Astrocyte (in vitro differentiated cells and primary cell): ENCODE measurements at regions not wholly inside any gene's neighbourhood (a gene's known extent, or its start where the extent isn't known, plus 50 kb on each side); places are given as distances from the start of the nearest gene placed in this dataset.
A peak's percentile ranks its signal among the peaks of the same experiment; 100 is the strongest.

ENCODE experiments used
- DNase-seq: peaks from one replicate; pipeline ENCODE4 v3.0.0-alpha.2; 2010; ENCODE audit warnings: low read depth
- FAIRE-seq: peaks from 2 replicates; lab custom pipeline; 2011; peaks lifted over from hg19 to GRCh38; lab: Jason Lieb, UNC
- H2AFZ ChIP-seq: 2 replicates; pipeline ENCODE4 v1.6.0; 2012; ENCODE audit warnings: low read depth, low read length, inconsistent platforms
- H3K27ac ChIP-seq: 2 replicates; pipeline ENCODE4 v1.5.1; 2011; ENCODE audit warnings: low read depth, low read length, inconsistent platforms
- H3K27me3 ChIP-seq: 2 replicates; pipeline ENCODE4 v1.6.0; 2011; ENCODE audit warnings: low read length, inconsistent platforms; ENCODE audit not compliant: insufficient read depth
- H3K36me3 ChIP-seq: 2 replicates; pipeline ENCODE4 v1.5.1; 2011; ENCODE audit warnings: low read length, inconsistent platforms; ENCODE audit not compliant: insufficient read depth
- H3K4me1 ChIP-seq: 2 replicates; pipeline ENCODE4 v1.5.1; 2011; ENCODE audit warnings: low read length, inconsistent platforms; ENCODE audit not compliant: insufficient read depth
- H3K4me2 ChIP-seq: 2 replicates; pipeline ENCODE4 v1.6.0; 2012; ENCODE audit warnings: low read length, inconsistent platforms
- H3K4me3 ChIP-seq: 2 replicates; pipeline ENCODE4 v1.5.1; 2011; ENCODE audit warnings: low read depth, mild to moderate bottlenecking, low read length, inconsistent platforms; ENCODE audit not compliant: insufficient read depth
- H3K79me2 ChIP-seq: 2 replicates; pipeline ENCODE4 v1.6.0; 2012; ENCODE audit warnings: mild to moderate bottlenecking, low read length, inconsistent platforms; ENCODE audit not compliant: insufficient read depth
- H3K9ac ChIP-seq: 2 replicates; pipeline ENCODE4 v1.6.0; 2012; ENCODE audit warnings: mild to moderate bottlenecking, low read length, inconsistent platforms
- H3K9me3 ChIP-seq: 2 replicates; pipeline ENCODE4 v1.5.1; 2012; ENCODE audit warnings: low read depth, mild to moderate bottlenecking, low read length, inconsistent platforms; ENCODE audit not compliant: insufficient read depth
- H4K20me1 ChIP-seq: 2 replicates; pipeline ENCODE4 v1.6.0; 2012; ENCODE audit warnings: low read length, inconsistent platforms; ENCODE audit not compliant: insufficient read depth
- H3K27ac Mint-ChIP-seq: one replicate; pipeline ENCODE4 v1.8.0; 2021; ENCODE audit warnings: mild to moderate bottlenecking, mixed read lengths; ENCODE audit not compliant: unreplicated experiment
- H3K27me3 Mint-ChIP-seq: one replicate; pipeline ENCODE4 v1.8.0; 2021; ENCODE audit warnings: low read depth, mixed read lengths; ENCODE audit not compliant: unreplicated experiment
- H3K36me3 Mint-ChIP-seq: one replicate; pipeline ENCODE4 v1.8.0; 2021; ENCODE audit warnings: low read depth, mixed read lengths; ENCODE audit not compliant: unreplicated experiment
- H3K4me1 Mint-ChIP-seq: one replicate; pipeline ENCODE4 v1.8.0; 2021; ENCODE audit warnings: low read depth, mixed read lengths; ENCODE audit not compliant: unreplicated experiment
- H3K4me3 Mint-ChIP-seq: one replicate; pipeline ENCODE4 v1.8.0; 2021; ENCODE audit warnings: mild to moderate bottlenecking, moderate library complexity, mixed read lengths; ENCODE audit not compliant: unreplicated experiment
- H3K9me3 Mint-ChIP-seq: one replicate; pipeline ENCODE4 v1.8.0; 2021; ENCODE audit warnings: mild to moderate bottlenecking, mixed read lengths; ENCODE audit not compliant: unreplicated experiment
- CTCF ChIP-seq: IDR thresholded peaks from 2 replicates; pipeline ENCODE4 v1.5.1; 2011; ENCODE audit warnings: low read depth, mild to moderate bottlenecking, inconsistent platforms, low read length, moderate library complexity; ENCODE audit not compliant: insufficient read depth
- EZH2 ChIP-seq: IDR thresholded peaks from 2 replicates; pipeline ENCODE4 v1.6.1; 2012; ENCODE audit warnings: mild to moderate bottlenecking, low read length, inconsistent platforms; ENCODE audit not compliant: insufficient read depth

DNA sequence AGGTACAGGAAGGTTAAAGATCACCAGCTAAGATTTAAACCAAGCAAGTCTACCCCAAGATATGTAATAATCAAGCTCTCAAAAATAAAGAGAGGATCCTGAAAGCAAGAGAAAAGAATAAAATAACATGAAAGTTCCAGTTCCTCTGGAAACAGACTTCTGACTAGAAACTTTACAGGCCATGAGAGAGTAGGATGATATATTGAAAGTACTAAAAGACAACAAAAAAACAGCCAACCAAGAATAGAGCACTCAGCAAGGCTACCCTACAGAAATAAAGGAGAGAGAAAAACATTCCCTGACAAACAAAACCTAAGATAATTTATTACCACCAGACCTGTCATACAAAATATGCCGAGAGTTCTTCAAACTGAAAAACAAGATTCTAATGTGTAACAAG lies 450.5 kb downstream of the ARAP2 start:
- H3K36me3 Mint-ChIP-seq = no peaks in the 10 kb centered on the region
- H3K27me3 Mint-ChIP-seq = no peaks in the 10 kb centered on the region
- H3K79me2 ChIP-seq = no peaks in the 10 kb centered on the region
- no peaks in the 10 kb centered on the region for H3K4me1 ChIP-seq
- no peak overlapping the region for H3K4me3 ChIP-seq
- peak overlapping the region; percentile 96 for H3K27ac Mint-ChIP-seq
- no peak overlapping the region for H3K9ac ChIP-seq
- FAIRE-seq (no peak), DNase-seq (no peak)
- H2AFZ ChIP-seq = no peak overlapping the region
- H4K20me1 ChIP-seq = no peaks in the 10 kb centered on the region
- no peak overlapping the region for H3K27ac ChIP-seq
- H3K4me1 Mint-ChIP-seq = peaks cover 16% of the 10 kb centered on the region
- peaks cover 3% of the 10 kb centered on the region for H3K9me3 Mint-ChIP-seq
- no peaks in the 10 kb centered on the region for H3K9me3 ChIP-seq
- H3K36me3 ChIP-seq = no peaks in the 10 kb centered on the region
- TF ChIP-seq CTCF = no peak
- TF ChIP-seq EZH2 = no peak
- H3K27me3 ChIP-seq = no peaks in the 10 kb centered on the region
- no peak overlapping the region for H3K4me2 ChIP-seq
- H3K4me3 Mint-ChIP-seq = no peak overlapping the region

DNA sequence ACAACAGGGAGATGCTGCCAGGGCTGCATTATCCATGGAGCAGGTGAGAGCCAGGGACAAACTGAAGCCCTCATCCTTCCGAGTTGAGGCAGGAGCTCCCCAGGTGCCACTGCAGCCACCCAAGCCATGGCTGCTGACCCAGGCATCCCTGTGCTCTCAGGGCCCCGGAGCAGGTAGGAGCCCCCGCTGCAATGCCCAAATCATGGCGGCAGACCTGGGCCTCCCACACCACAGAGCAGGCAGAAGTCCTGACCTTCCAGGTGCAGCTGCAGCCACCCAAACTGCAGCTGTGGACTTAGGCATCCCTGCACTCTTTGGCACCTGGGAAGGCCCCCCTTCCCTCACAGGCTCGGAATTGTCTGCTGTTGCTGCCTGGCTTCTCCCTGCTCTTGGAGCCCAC lies 443.6 kb downstream of the ARAP2 start:
- no peaks in the 10 kb centered on the region for H3K4me1 Mint-ChIP-seq
- DNase-seq (no peak), FAIRE-seq (no peak)
- H2AFZ ChIP-seq = no peak overlapping the region
- H3K36me3 Mint-ChIP-seq = no peaks in the 10 kb centered on the region
- H3K9ac ChIP-seq = no peak overlapping the region
- no peak overlapping the region for H3K27ac ChIP-seq
- H3K9me3 Mint-ChIP-seq = peaks cover 3% of the 10 kb centered on the region
- H3K4me1 ChIP-seq = no peaks in the 10 kb centered on the region
- H3K4me3 Mint-ChIP-seq = no peak overlapping the region
- no peak overlapping the region for H3K4me2 ChIP-seq
- no peak for TF ChIP-seq EZH2
- no peak for TF ChIP-seq CTCF
- H3K27me3 Mint-ChIP-seq = no peaks in the 10 kb centered on the region
- H3K9me3 ChIP-seq = no peaks in the 10 kb centered on the region
- no peak overlapping the region for H3K4me3 ChIP-seq
- no peaks in the 10 kb centered on the region for H3K36me3 ChIP-seq
- no peaks in the 10 kb centered on the region for H3K27me3 ChIP-seq
- H3K79me2 ChIP-seq = no peaks in the 10 kb centered on the region
- no peak overlapping the region for H3K27ac Mint-ChIP-seq
- no peaks in the 10 kb centered on the region for H4K20me1 ChIP-seq

GRCh38 chr4:35802644-35803043 lies 441.7 kb downstream of the ARAP2 start:
- H3K27me3 Mint-ChIP-seq = no peaks in the 10 kb centered on the region
- no peaks in the 10 kb centered on the region for H3K36me3 ChIP-seq
- no peaks in the 10 kb centered on the region for H3K9me3 ChIP-seq
- no peaks in the 10 kb centered on the region for H3K36me3 Mint-ChIP-seq
- no peak overlapping the region for H3K4me3 Mint-ChIP-seq
- H4K20me1 ChIP-seq = no peaks in the 10 kb centered on the region
- no peak overlapping the region for H3K27ac Mint-ChIP-seq
- H3K4me3 ChIP-seq = no peak overlapping the region
- no peak overlapping the region for H3K27ac ChIP-seq
- no peaks in the 10 kb centered on the region for H3K79me2 ChIP-seq
- H2AFZ ChIP-seq = no peak overlapping the region
- DNase-seq (no peak), FAIRE-seq (no peak)
- no peak overlapping the region for H3K4me2 ChIP-seq
- TF ChIP-seq EZH2 (no peak), CTCF (no peak)
- no peaks in the 10 kb centered on the region for H3K4me1 ChIP-seq
- H3K27me3 ChIP-seq = no peaks in the 10 kb centered on the region
- no peaks in the 10 kb centered on the region for H3K4me1 Mint-ChIP-seq
- H3K9me3 Mint-ChIP-seq = no peaks in the 10 kb centered on the region
- no peak overlapping the region for H3K9ac ChIP-seq
